MM.1S (cell line): ENCODE measurements at regions not wholly inside any gene's neighbourhood (a gene's known extent, or its start where the extent isn't known, plus 50 kb on each side); places are given as distances from the start of the nearest gene placed in this dataset.

Experiments
- CTCF ChIP-seq: fragments of 300-600 bp; sonication (generic); IDR thresholded peaks from 2 replicates; pipeline ENCODE4 v1.5.1; 2016; ENCODE audit warnings: antibody characterized with exemption, low read length, mixed read lengths
- EZH2 ChIP-seq: fragments of 300-600 bp; sonication (generic); optimal IDR thresholded peaks from 2 replicates; pipeline ENCODE3; 2017; ENCODE audit warnings: low read depth, mild to moderate bottlenecking, antibody characterized with exemption, low read length, mixed read lengths

DNA sequence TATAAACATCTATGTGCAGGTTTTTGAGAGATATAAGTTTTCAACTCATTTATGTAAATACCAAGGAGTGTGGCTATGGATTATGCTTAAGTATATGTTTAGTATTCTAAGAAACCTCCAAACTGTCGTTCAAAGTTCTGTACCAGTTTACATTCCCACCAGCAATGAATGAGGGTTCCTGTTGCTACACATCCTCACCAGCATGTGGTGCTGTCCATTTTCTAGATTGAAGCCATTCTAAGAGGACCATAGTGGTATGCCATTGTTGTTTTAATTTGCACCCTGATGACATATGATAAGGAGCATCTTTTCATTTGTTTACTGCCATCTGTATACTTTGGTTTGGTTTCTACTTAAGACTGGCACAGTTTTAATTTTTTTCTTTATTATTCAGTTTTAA lies 2097.9 kb downstream of the LRRC4C start:
- no peak for TF ChIP-seq CTCF
- TF ChIP-seq EZH2 = no peak
